ENCODE measurements at regions not wholly inside any gene's neighbourhood (a gene's known extent, or its start where the extent isn't known, plus 50 kb on each side); places are given as distances from the start of the nearest gene placed in this dataset.

DNA sequence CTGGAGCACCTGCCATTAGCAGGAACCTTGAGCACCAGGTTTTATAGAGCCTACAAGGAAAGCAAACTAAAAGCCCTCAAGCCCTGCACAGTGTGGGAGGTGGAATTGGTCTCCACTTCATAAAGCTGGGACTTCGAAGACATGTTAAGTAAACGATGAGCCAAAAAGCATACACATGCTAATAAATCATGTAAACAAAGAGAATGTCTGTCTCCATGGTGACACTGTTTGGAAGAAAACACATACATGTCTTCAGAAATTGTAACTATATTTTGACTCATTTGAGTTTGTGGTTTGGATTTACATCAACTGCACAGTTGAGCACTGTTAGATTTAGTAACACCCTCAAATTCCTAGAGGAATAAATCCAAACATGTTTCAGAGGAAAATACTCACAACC lies 978.5 kb upstream of the LRRTM1 start:
- no peak for TF ChIP-seq CTCF (IDR thresholded peaks at IDR 0.05)
- TF ChIP-seq POLR2A (IDR thresholded peaks at IDR 0.05) = no peak
- no peak for TF ChIP-seq EP300 (IDR thresholded peaks at IDR 0.05)
- TF ChIP-seq POLR2AphosphoS5 (IDR thresholded peaks at IDR 0.05) = no peak
